Hepatocyte (in vitro differentiated cells): ENCODE measurements at regions not wholly inside any gene's neighbourhood (a gene's known extent, or its start where the extent isn't known, plus 50 kb on each side); places are given as distances from the start of the nearest gene placed in this dataset.

Source experiments
- CTCF ChIP-seq: fragments of 200-600 bp; sonication (generic); IDR thresholded peaks from 2 replicates; pipeline ENCODE4 v1.5.1; 2016; ENCODE audit warnings: antibody characterized with exemption, mild to moderate bottlenecking; ENCODE audit not compliant: poor library complexity
- EZH2 ChIP-seq: fragments of 200-600 bp; sonication (generic); IDR thresholded peaks from 2 replicates; pipeline ENCODE4 v1.6.1; 2016; ENCODE audit warnings: antibody characterized with exemption, mild to moderate bottlenecking, borderline replicate concordance
- EZH2phosphoT487 ChIP-seq: fragments of 200-600 bp; sonication (generic); IDR thresholded peaks from one replicate; pipeline ENCODE4 v1.6.1; 2018; ENCODE audit warnings: antibody characterized with exemption, mild to moderate bottlenecking, low read depth, moderate library complexity; ENCODE audit not compliant: unreplicated experiment, severe bottlenecking

GRCh38 chr1:200269256-200269655, 140.6 kb downstream of the ZNF281 start:
- no peak for TF ChIP-seq CTCF
- TF ChIP-seq EZH2 = no peak
- TF ChIP-seq EZH2phosphoT487 = no peak
